ENCODE measurements at regions not wholly inside any gene's neighbourhood (a gene's known extent, or its start where the extent isn't known, plus 50 kb on each side); places are given as distances from the start of the nearest gene placed in this dataset.

DNA sequence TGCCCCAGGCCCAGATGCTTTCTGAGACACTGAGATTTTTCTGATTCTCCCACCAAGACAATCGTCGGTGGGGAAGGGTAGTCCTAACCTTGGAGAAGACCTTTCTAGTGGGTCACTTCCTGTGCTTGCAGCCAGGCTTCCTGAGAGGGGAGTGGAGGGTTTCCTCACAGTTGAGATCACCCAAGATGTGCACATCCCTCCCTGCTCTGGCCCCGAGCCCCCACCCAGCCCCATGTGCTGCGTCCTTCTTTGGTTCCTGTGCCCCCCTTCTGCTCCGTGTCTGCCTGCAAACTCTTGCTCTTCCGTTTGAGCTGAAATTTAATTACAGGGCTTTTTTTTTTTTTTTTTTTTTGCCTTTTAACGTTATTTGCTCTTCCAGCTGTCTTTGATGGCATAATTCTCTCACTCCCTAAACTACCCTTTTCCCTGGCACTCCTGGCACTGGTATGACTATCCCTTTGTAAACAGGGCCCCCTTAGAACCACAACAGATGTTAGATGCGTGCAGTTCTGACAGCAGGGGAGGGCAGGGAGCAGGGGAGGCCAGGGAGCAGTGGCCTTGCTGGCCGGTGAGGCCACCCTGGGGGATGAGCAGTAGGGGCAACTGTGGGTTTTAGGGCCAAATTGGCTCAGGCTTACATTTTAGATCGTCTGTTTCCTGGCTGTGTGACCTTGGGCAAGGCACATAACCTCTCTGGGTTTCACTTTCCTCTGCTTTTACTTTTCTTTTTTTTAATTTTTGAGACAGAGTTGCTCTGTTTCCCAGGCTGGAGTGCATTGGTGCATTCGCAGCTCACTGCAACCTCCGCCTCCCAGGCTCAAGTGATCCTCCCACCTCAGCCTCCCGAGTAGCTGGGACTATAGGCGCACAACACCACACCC is 144.5 kb downstream of the PHETA1 start:
- Mint-ChIP-seq H3K27me3 (ENCODE audit: unreplicated experiment) (peaks cover 8% of the 10 kb centered on the region), H3K9me3 (ENCODE audit: unreplicated experiment) (no peaks in the 10 kb centered on the region), H3K27ac (ENCODE audit: unreplicated experiment) (no peak overlapping the region), H3K4me1 (ENCODE audit: unreplicated experiment) (no peaks in the 10 kb centered on the region), H3K36me3 (ENCODE audit: unreplicated experiment) (no peaks in the 10 kb centered on the region), H3K4me3 (ENCODE audit: unreplicated experiment) (no peak overlapping the region)
- no peak for DNase-seq (ENCODE audit: extremely low spot score, unreplicated experiment)
- TF ChIP-seq CTCF (IDR thresholded peaks at IDR 0.05) = no peak

DNA sequence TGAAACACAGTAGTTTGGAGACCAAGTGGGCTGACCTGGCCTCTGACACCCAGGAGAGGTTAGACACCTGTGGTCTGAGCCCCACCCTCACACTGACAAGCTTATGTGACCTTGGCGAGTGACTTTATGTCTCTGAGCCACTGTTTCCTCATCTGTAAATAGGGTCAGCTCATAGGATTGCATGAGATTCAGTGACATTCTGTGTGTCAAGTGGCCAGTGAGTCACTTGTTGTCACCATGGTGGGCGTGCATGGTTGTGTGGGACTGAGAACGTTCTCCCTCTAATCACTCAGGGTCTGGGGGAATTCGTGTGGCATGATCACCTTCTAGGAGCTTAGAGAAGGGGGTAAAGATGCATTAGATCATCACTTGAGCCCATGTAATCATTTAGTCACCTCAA is 146.4 kb downstream of the PHETA1 start:
- no peaks in the 10 kb centered on the region for H3K9me3 Mint-ChIP-seq (ENCODE audit: unreplicated experiment)
- no peak overlapping the region for H3K27ac Mint-ChIP-seq (ENCODE audit: unreplicated experiment)
- H3K4me1 Mint-ChIP-seq (ENCODE audit: unreplicated experiment) = no peaks in the 10 kb centered on the region
- H3K27me3 Mint-ChIP-seq (ENCODE audit: unreplicated experiment) = peaks cover 6% of the 10 kb centered on the region
- H3K4me3 Mint-ChIP-seq (ENCODE audit: unreplicated experiment) = no peak overlapping the region
- no peak for TF ChIP-seq CTCF (IDR thresholded peaks at IDR 0.05)
- H3K36me3 Mint-ChIP-seq (ENCODE audit: unreplicated experiment) = no peaks in the 10 kb centered on the region
- no peak for DNase-seq (ENCODE audit: extremely low spot score, unreplicated experiment)

- no peak for DNase-seq (ENCODE audit: extremely low spot score, unreplicated experiment)
- peaks cover 6% of the 10 kb centered on the region for H3K27me3 Mint-ChIP-seq (ENCODE audit: unreplicated experiment)
- H3K4me1 Mint-ChIP-seq (ENCODE audit: unreplicated experiment) = no peaks in the 10 kb centered on the region
- H3K27ac Mint-ChIP-seq (ENCODE audit: unreplicated experiment) = no peak overlapping the region
- no peak for TF ChIP-seq CTCF (IDR thresholded peaks at IDR 0.05)
- no peaks in the 10 kb centered on the region for H3K36me3 Mint-ChIP-seq (ENCODE audit: unreplicated experiment)
- H3K4me3 Mint-ChIP-seq (ENCODE audit: unreplicated experiment) = no peak overlapping the region
- no peaks in the 10 kb centered on the region for H3K9me3 Mint-ChIP-seq (ENCODE audit: unreplicated experiment)
These were observed 146.9 kb downstream of the PHETA1 start for GRCh38 chr12:111222027-111222414.

- H3K27me3 Mint-ChIP-seq (ENCODE audit: unreplicated experiment) = peaks cover 8% of the 10 kb centered on the region
- no peak overlapping the region for H3K4me3 Mint-ChIP-seq (ENCODE audit: unreplicated experiment)
- no peak for DNase-seq (ENCODE audit: extremely low spot score, unreplicated experiment)
- no peaks in the 10 kb centered on the region for H3K9me3 Mint-ChIP-seq (ENCODE audit: unreplicated experiment)
- no peaks in the 10 kb centered on the region for H3K4me1 Mint-ChIP-seq (ENCODE audit: unreplicated experiment)
- no peak overlapping the region for H3K27ac Mint-ChIP-seq (ENCODE audit: unreplicated experiment)
- no peak for TF ChIP-seq CTCF (IDR thresholded peaks at IDR 0.05)
- no peaks in the 10 kb centered on the region for H3K36me3 Mint-ChIP-seq (ENCODE audit: unreplicated experiment)
These were observed 147.6 kb downstream of the PHETA1 start for GRCh38 chr12:111221062-111222026.

DNA sequence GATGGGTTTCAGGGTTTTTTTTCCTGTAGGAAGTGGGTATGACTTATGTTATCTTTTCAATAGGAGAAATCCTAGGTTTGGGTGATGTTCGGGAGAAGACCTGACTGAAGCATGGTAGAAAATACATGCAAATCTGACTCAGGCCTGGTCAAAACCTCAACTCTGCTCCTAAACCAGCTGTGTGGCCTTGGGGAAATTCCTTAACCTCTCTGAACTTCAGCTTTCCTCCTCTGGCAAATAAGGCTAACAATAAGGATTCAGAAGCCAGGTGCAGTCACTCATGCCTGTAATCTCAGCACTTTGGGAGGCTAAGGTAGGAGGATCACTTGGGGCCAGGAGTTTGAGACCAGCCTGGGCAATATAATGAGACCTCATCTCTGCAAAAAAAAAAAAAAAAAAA is 148.5 kb downstream of the PHETA1 start:
- no peak for DNase-seq (ENCODE audit: extremely low spot score, unreplicated experiment)
- Mint-ChIP-seq H3K4me1 (ENCODE audit: unreplicated experiment) (no peaks in the 10 kb centered on the region), H3K36me3 (ENCODE audit: unreplicated experiment) (no peaks in the 10 kb centered on the region), H3K27ac (ENCODE audit: unreplicated experiment) (no peak overlapping the region), H3K9me3 (ENCODE audit: unreplicated experiment) (no peaks in the 10 kb centered on the region), H3K27me3 (ENCODE audit: unreplicated experiment) (peaks cover 8% of the 10 kb centered on the region), H3K4me3 (ENCODE audit: unreplicated experiment) (no peak overlapping the region)
- no peak for TF ChIP-seq CTCF (IDR thresholded peaks at IDR 0.05)

Measured in osteocyte (in vitro differentiated cells).